ENCODE measurements at regions not wholly inside any gene's neighbourhood (a gene's known extent, or its start where the extent isn't known, plus 50 kb on each side); places are given as distances from the start of the nearest gene placed in this dataset.
"Not testable (repeated sequence)": the region's sequence is repeated elsewhere in the genome, so short reads cannot be mapped to it uniquely, and the experiment has no call there.

- POLR2A ChIA-PET: no interaction called here
- BruUV-seq (replicated peaks): no TSS peak
- H3K36me3 ChIP-seq (ENCODE audit: control insufficient read depth, insufficient read depth, low read length): no peaks in the 10 kb centered on the region
Measured at GRCh38 chr6:11944111-11944510, 68.0 kb upstream of the HIVEP1 start.

GRCh38 chr6:11943060-11943459 is 69.1 kb upstream of the HIVEP1 start:
- DNase-seq: no peak
- Mint-ChIP-seq H3K27me3 (ENCODE audit: insufficient read depth, unreplicated experiment) (no peaks in the 10 kb centered on the region), H3K4me1 (ENCODE audit: low read depth, unreplicated experiment) (peaks cover 19% of the 10 kb centered on the region), H3K27ac (ENCODE audit: unreplicated experiment) (no peak overlapping the region), H3K4me3 (ENCODE audit: unreplicated experiment) (no peak overlapping the region), H3K36me3 (ENCODE audit: insufficient read depth, unreplicated experiment) (no peaks in the 10 kb centered on the region), H3K9me3 (ENCODE audit: unreplicated experiment) (no peaks in the 10 kb centered on the region)
- Histone ChIP-seq H3K27me3 (replicated peaks; ENCODE audit: control insufficient read depth, insufficient read depth, low read length) (no peaks in the 10 kb centered on the region), H3K4me3 (ENCODE audit: low read depth, low read length) (no peak overlapping the region), H3K4me1 (peaks cover 8% of the 10 kb centered on the region), H3K36me3 (ENCODE audit: control insufficient read depth, insufficient read depth, low read length) (no peaks in the 10 kb centered on the region), H3K9me3 (no peaks in the 10 kb centered on the region)
- CTCF ChIA-PET: no interaction called here
- no TSS peak for BruUV-seq (replicated peaks)
- POLR2A ChIA-PET: no interaction called here
- no peak for TF ChIP-seq CTCF (IDR thresholded peaks at IDR 0.05; ENCODE audit: insufficient read depth in 1 of 2, low read depth in 1 of 2, low read length in 1 of 2, severe bottlenecking in 1 of 2, unreplicated experiment in 1 of 2)
- intact Hi-C loops (cut with micrococcal nuclease; ENCODE audit: unreplicated experiment): no loop called here

More at GRCh38 chr6:11944111-11944510, 68.0 kb upstream of the HIVEP1 start:
- H3K27ac Mint-ChIP-seq (ENCODE audit: unreplicated experiment): no peak overlapping the region
- H3K36me3 Mint-ChIP-seq (ENCODE audit: insufficient read depth, unreplicated experiment): no peaks in the 10 kb centered on the region
- H3K4me3 Mint-ChIP-seq (ENCODE audit: unreplicated experiment): no peak overlapping the region
- TF ChIP-seq CTCF (IDR thresholded peaks at IDR 0.05; ENCODE audit: insufficient read depth in 1 of 2, low read depth in 1 of 2, low read length in 1 of 2, severe bottlenecking in 1 of 2, unreplicated experiment in 1 of 2): no peak
- peaks cover 19% of the 10 kb centered on the region for H3K4me1 Mint-ChIP-seq (ENCODE audit: low read depth, unreplicated experiment)
- intact Hi-C loops (cut with micrococcal nuclease; ENCODE audit: unreplicated experiment): no loop called here
- no peak for DNase-seq
- no peaks in the 10 kb centered on the region for H3K9me3 Mint-ChIP-seq (ENCODE audit: unreplicated experiment)
- Histone ChIP-seq H3K27me3 (replicated peaks; ENCODE audit: control insufficient read depth, insufficient read depth, low read length) (no peaks in the 10 kb centered on the region), H3K9me3 (no peaks in the 10 kb centered on the region), H3K4me3 (ENCODE audit: low read depth, low read length) (no peak overlapping the region), H3K4me1 (peaks cover 8% of the 10 kb centered on the region)
- H3K27me3 Mint-ChIP-seq (ENCODE audit: insufficient read depth, unreplicated experiment): no peaks in the 10 kb centered on the region
- CTCF ChIA-PET: no interaction called here

- Histone ChIP-seq H3K36me3 (ENCODE audit: control insufficient read depth, insufficient read depth, low read length) (no peaks in the 10 kb centered on the region), H3K4me1 (peaks cover 8% of the 10 kb centered on the region), H3K27me3 (replicated peaks; ENCODE audit: control insufficient read depth, insufficient read depth, low read length) (no peaks in the 10 kb centered on the region), H3K9me3 (no peaks in the 10 kb centered on the region), H3K4me3 (ENCODE audit: low read depth, low read length) (no peak overlapping the region)
- Mint-ChIP-seq H3K4me1 (ENCODE audit: low read depth, unreplicated experiment) (peaks cover 19% of the 10 kb centered on the region), H3K27ac (ENCODE audit: unreplicated experiment) (no peak overlapping the region), H3K9me3 (ENCODE audit: unreplicated experiment) (no peaks in the 10 kb centered on the region), H3K36me3 (ENCODE audit: insufficient read depth, unreplicated experiment) (no peaks in the 10 kb centered on the region), H3K27me3 (ENCODE audit: insufficient read depth, unreplicated experiment) (no peaks in the 10 kb centered on the region), H3K4me3 (ENCODE audit: unreplicated experiment) (no peak overlapping the region)
- no peak for TF ChIP-seq CTCF (IDR thresholded peaks at IDR 0.05; ENCODE audit: insufficient read depth in 1 of 2, low read depth in 1 of 2, low read length in 1 of 2, severe bottlenecking in 1 of 2, unreplicated experiment in 1 of 2)
- DNase-seq: no peak
- no TSS peak for BruUV-seq (replicated peaks)
- intact Hi-C loops (cut with micrococcal nuclease; ENCODE audit: unreplicated experiment): no loop called here
- ChIA-PET CTCF (no interaction called here), POLR2A (no interaction called here)
Measured at GRCh38 chr6:11942185-11942864, 69.8 kb upstream of the HIVEP1 start.

GRCh38 chr6:11940532-11941166 is 71.5 kb upstream of the HIVEP1 start:
- intact Hi-C loops (cut with micrococcal nuclease; ENCODE audit: unreplicated experiment); H3K27me3 Mint-ChIP-seq (ENCODE audit: insufficient read depth, unreplicated experiment); POLR2A ChIA-PET: not testable (repeated sequence)

More at GRCh38 chr6:11940532-11941166, 71.5 kb upstream of the HIVEP1 start:
- peaks cover 19% of the 10 kb centered on the region for H3K4me1 Mint-ChIP-seq (ENCODE audit: low read depth, unreplicated experiment)
- H3K4me1 ChIP-seq; H3K4me3 ChIP-seq (ENCODE audit: low read depth, low read length); H3K27me3 ChIP-seq (replicated peaks; ENCODE audit: control insufficient read depth, insufficient read depth, low read length); H3K9me3 ChIP-seq; BruUV-seq (replicated peaks); H3K4me3 Mint-ChIP-seq (ENCODE audit: unreplicated experiment); H3K36me3 ChIP-seq (ENCODE audit: control insufficient read depth, insufficient read depth, low read length); H3K9me3 Mint-ChIP-seq (ENCODE audit: unreplicated experiment); H3K36me3 Mint-ChIP-seq (ENCODE audit: insufficient read depth, unreplicated experiment); H3K27ac Mint-ChIP-seq (ENCODE audit: unreplicated experiment); DNase-seq; CTCF ChIA-PET: not testable (repeated sequence)

All from Caco-2 (cell line).